Kidney (tissue), 13 donors: ENCODE measurements at regions not wholly inside any gene's neighbourhood (a gene's known extent, or its start where the extent isn't known, plus 50 kb on each side); places are given as distances from the start of the nearest gene placed in this dataset.
"Not testable (repeated sequence)": the region's sequence is repeated elsewhere in the genome, so short reads cannot be mapped to it uniquely, and the experiment has no call there.

Source experiments
- DNase-seq, 5 donors: peaks; one replicate each; pipeline ENCODE4 v3.0.0-alpha.2; 2013 to 2020
- FAIRE-seq: peaks from 2 replicates; lab custom pipeline; 2012; peaks lifted over from hg19 to GRCh38; lab: Jason Lieb, UNC
- H3K27ac ChIP-seq, 2 donors: one replicate each; pipeline ENCODE4 v1.7.0; 2013; ENCODE audit warnings: low read depth in 2 of 2, low read length in 2 of 2, inconsistent platforms in 1 of 2
- H3K27me3 ChIP-seq: one replicate; pipeline ENCODE4 v1.7.1; 2013; ENCODE audit warnings: low read length, inconsistent platforms; ENCODE audit not compliant: control insufficient read depth, insufficient read depth
- H3K36me3 ChIP-seq, 3 donors: one replicate each; pipeline versions ENCODE4 v1.7.0 to v1.7.1; 2013; ENCODE audit warnings: low read length in 3 of 3, control low read depth in 1 of 3, inconsistent platforms in 1 of 3; ENCODE audit not compliant: insufficient read depth in 3 of 3, control insufficient read depth in 2 of 3
- H3K4me1 ChIP-seq, 3 donors: one replicate each; pipeline versions ENCODE4 v1.7.0 to v1.7.1; 2013; ENCODE audit warnings: low read length in 3 of 3, inconsistent platforms in 1 of 3, low read depth in 1 of 3; ENCODE audit not compliant: control insufficient read depth in 2 of 3, insufficient read depth in 2 of 3
- H3K4me3 ChIP-seq, 3 donors: one replicate each; pipeline versions ENCODE4 v1.7.0 to v1.8.1; 2013; ENCODE audit warnings: low read length in 3 of 3, control low read depth in 1 of 3, inconsistent platforms in 1 of 3
- H3K9ac ChIP-seq, 3 donors: one replicate each; pipeline versions ENCODE4 v1.7.0 to v1.7.1; 2013; ENCODE audit warnings: low read length in 3 of 3, control low read depth in 1 of 3, inconsistent platforms in 1 of 3
- H3K9me3 ChIP-seq, 3 donors: one replicate each; pipeline versions ENCODE4 v1.7.0 to v1.7.1; 2013; ENCODE audit warnings: low read length in 3 of 3, control low read depth in 1 of 3, inconsistent platforms in 1 of 3; ENCODE audit not compliant: control insufficient read depth in 2 of 3, insufficient read depth in 1 of 3
- CTCF ChIP-seq: IDR thresholded peaks from 3 replicates; pipeline ENCODE4 v1.5.1; 2012; ENCODE audit warnings: mild to moderate bottlenecking, moderate library complexity, borderline replicate concordance; ENCODE audit not compliant: insufficient read depth; ENCODE audit errors: extremely low read depth
- intact Hi-C: fragments of 100-400 bp; cut with DNase I; formaldehyde crosslinking; loops from one replicate; pipeline ENCODE4 v1.11.1; 2022
- donor health status: control.
- donor health status: control.
- donor health status: control.
- donor health status: control.
- donor health status: control.
- donor health status: DM: yes; HTN: yes; CAD: no.
- donor health status: Normal renal cell carcinoma (clear cell type).

GRCh38 chr14:105742531-105742848 lies 216.1 kb downstream of the TMEM121 start:
- intact Hi-C loops: no loop called here
- Histone ChIP-seq H3K9ac (no peak overlapping the region), H3K4me1 (no peaks in the 10 kb centered on the region), H3K27ac (no peak overlapping the region), H3K27me3 (no peaks in the 10 kb centered on the region), H3K36me3 (no peaks in the 10 kb centered on the region), H3K4me3 (no peak overlapping the region), H3K9me3 (no peaks in the 10 kb centered on the region)
- peak in 1 of 5 donors; percentile 58 for DNase-seq
- FAIRE-seq: no peak
- no peak for TF ChIP-seq CTCF

- H3K9me3 ChIP-seq, FAIRE-seq, H3K4me1 ChIP-seq, H3K4me3 ChIP-seq, H3K9ac ChIP-seq, intact Hi-C loops, H3K36me3 ChIP-seq, H3K27me3 ChIP-seq, H3K27ac ChIP-seq: not testable (repeated sequence)
- peak in 2 of 5 donors; percentile 9 to 57 for DNase-seq
These were observed 216.7 kb downstream of the TMEM121 start for GRCh38 chr14:105742904-105743701.

- H3K9ac ChIP-seq, H3K27ac ChIP-seq, intact Hi-C loops, H3K27me3 ChIP-seq, DNase-seq, H3K36me3 ChIP-seq, FAIRE-seq, H3K4me1 ChIP-seq, H3K4me3 ChIP-seq, H3K9me3 ChIP-seq: not testable (repeated sequence)
These were observed 217.9 kb downstream of the TMEM121 start for GRCh38 chr14:105744213-105744787.

- Histone ChIP-seq H3K4me1 (no peaks in the 10 kb centered on the region), H3K27me3 (no peaks in the 10 kb centered on the region), H3K4me3 (no peak overlapping the region), H3K9ac (no peak overlapping the region), H3K36me3 (no peaks in the 10 kb centered on the region), H3K9me3 (no peaks in the 10 kb centered on the region), H3K27ac (no peak overlapping the region)
- intact Hi-C loops: no loop called here
- FAIRE-seq (no peak), DNase-seq (peak in 2 of 5 donors; percentile 9 to 43)
- TF ChIP-seq CTCF: no peak
These were observed 219.2 kb downstream of the TMEM121 start for GRCh38 chr14:105745433-105746123.
